NT2/D1 (cell line): ENCODE measurements at regions not wholly inside any gene's neighbourhood (a gene's known extent, or its start where the extent isn't known, plus 50 kb on each side); places are given as distances from the start of the nearest gene placed in this dataset.

ENCODE experiments used
- YY1 ChIP-seq: IDR thresholded peaks from 2 replicates; pipeline ENCODE4 v1.6.1; 2011; ENCODE audit not compliant: insufficient read length, insufficient read depth
- ZNF274 ChIP-seq: IDR thresholded peaks from 2 replicates; pipeline ENCODE4 v1.6.1; 2011; ENCODE audit warnings: mild to moderate bottlenecking, low read depth, low read length

- TF ChIP-seq ZNF274 (no peak), YY1 (no peak)
Measured at GRCh38 chr2:35063836-35064235, 1291.7 kb upstream of the CRIM1 start.
